ENCODE measurements at regions not wholly inside any gene's neighbourhood (a gene's known extent, or its start where the extent isn't known, plus 50 kb on each side); places are given as distances from the start of the nearest gene placed in this dataset.

DNA sequence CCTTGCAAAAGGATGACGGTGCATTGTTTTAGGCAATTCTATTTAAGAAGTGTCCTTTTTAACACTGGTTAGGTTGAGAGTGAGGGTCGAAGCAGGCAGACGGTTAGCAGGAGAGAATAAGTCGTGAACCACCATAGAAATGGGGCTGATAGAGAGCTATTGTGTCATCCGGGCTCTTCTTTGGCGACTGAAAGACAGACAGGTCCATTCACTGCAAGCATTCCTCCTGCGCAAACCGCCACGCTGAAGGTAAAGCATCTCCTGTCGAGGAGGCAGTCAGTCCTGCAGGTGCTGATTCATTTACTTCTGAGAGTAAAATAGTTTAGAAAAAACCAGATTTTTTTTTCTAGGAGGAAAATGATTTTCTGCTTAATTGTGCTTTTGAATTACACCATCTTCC is 1002.8 kb upstream of the NR2F2 start:
- TF ChIP-seq TCF12 (IDR thresholded peaks at IDR 0.05; ENCODE audit: low read depth, low read length) (no peak), POLR2AphosphoS5 (IDR thresholded peaks at IDR 0.05; ENCODE audit: low read depth, low read length) (no peak), TAF1 (IDR thresholded peaks at IDR 0.05; ENCODE audit: low read depth, low read length) (no peak), POLR2A (IDR thresholded peaks at IDR 0.05; ENCODE audit: control extremely low read depth in 1 of 2, low read depth in 2 of 2, low read length in 2 of 2) (no peak), SIN3A (conservative IDR thresholded peaks at IDR 0.05 in 1 of 2, IDR thresholded peaks at IDR 0.05 in 1 of 2; ENCODE audit: low read depth in 1 of 2, low read length in 2 of 2) (no peak), ZNF274 (IDR thresholded peaks at IDR 0.05; ENCODE audit: borderline replicate concordance, extremely low read depth, low read length) (no peak), HDAC6 (IDR thresholded peaks at IDR 0.05; ENCODE audit: low read depth, low read length) (no peak)
- TF ChIP-seq, protein P1, sequence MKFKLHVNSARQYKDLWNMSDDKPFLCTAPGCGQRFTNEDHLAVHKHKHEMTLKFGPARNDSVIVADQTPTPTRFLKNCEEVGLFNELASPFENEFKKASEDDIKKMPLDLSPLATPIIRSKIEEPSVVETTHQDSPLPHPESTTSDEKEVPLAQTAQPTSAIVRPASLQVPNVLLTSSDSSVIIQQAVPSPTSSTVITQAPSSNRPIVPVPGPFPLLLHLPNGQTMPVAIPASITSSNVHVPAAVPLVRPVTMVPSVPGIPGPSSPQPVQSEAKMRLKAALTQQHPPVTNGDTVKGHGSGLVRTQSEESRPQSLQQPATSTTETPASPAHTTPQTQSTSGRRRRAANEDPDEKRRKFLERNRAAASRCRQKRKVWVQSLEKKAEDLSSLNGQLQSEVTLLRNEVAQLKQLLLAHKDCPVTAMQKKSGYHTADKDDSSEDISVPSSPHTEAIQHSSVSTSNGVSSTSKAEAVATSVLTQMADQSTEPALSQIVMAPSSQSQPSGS (IDR thresholded peaks at IDR 0.05; ENCODE audit: low read length) = no peak
- TF ChIP-seq, protein P2, sequence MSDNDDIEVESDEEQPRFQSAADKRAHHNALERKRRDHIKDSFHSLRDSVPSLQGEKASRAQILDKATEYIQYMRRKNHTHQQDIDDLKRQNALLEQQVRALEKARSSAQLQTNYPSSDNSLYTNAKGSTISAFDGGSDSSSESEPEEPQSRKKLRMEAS (IDR thresholded peaks at IDR 0.05) = no peak
- TF ChIP-seq, protein P3, sequence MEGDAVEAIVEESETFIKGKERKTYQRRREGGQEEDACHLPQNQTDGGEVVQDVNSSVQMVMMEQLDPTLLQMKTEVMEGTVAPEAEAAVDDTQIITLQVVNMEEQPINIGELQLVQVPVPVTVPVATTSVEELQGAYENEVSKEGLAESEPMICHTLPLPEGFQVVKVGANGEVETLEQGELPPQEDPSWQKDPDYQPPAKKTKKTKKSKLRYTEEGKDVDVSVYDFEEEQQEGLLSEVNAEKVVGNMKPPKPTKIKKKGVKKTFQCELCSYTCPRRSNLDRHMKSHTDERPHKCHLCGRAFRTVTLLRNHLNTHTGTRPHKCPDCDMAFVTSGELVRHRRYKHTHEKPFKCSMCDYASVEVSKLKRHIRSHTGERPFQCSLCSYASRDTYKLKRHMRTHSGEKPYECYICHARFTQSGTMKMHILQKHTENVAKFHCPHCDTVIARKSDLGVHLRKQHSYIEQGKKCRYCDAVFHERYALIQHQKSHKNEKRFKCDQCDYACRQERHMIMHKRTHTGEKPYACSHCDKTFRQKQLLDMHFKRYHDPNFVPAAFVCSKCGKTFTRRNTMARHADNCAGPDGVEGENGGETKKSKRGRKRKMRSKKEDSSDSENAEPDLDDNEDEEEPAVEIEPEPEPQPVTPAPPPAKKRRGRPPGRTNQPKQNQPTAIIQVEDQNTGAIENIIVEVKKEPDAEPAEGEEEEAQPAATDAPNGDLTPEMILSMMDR (IDR thresholded peaks at IDR 0.05; ENCODE audit: control extremely low read depth in 1 of 3, insufficient read depth in 1 of 3, low read depth in 1 of 3, low read length in 3 of 3) = no peak
- TF ChIP-seq, protein P4, sequence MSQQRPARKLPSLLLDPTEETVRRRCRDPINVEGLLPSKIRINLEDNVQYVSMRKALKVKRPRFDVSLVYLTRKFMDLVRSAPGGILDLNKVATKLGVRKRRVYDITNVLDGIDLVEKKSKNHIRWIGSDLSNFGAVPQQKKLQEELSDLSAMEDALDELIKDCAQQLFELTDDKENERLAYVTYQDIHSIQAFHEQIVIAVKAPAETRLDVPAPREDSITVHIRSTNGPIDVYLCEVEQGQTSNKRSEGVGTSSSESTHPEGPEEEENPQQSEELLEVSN (IDR thresholded peaks at IDR 0.05) = no peak

Data from H1 (cell line).